Astrocyte of the spinal cord (primary cell): ENCODE measurements at regions not wholly inside any gene's neighbourhood (a gene's known extent, or its start where the extent isn't known, plus 50 kb on each side); places are given as distances from the start of the nearest gene placed in this dataset.

Experiments
- DNase-seq: peaks from one replicate; pipeline ENCODE4 v3.0.0; 2011; ENCODE audit warnings: low read depth, low spot score
- H3K4me3 ChIP-seq: 2 replicates; pipeline ENCODE4 v1.5.1; 2011; ENCODE audit warnings: low read depth, mild to moderate bottlenecking, low read length, moderate library complexity
- in situ Hi-C: cut with HindIII; loops from 2 replicates; pipeline ENCODE4 v1.10.0; 2017; ENCODE audit warnings: low sequenced_read_pairs
- TF ChIP-seq, protein P1 (sequence below): IDR thresholded peaks from 2 replicates; pipeline ENCODE4 v1.5.1; 2012; ENCODE audit warnings: low read depth, mild to moderate bottlenecking, low read length, inconsistent platforms

GRCh38 chr2:173580351-173580750 is 225.7 kb downstream of the CDCA7 start:
- no peak for DNase-seq
- TF ChIP-seq, protein P1, sequence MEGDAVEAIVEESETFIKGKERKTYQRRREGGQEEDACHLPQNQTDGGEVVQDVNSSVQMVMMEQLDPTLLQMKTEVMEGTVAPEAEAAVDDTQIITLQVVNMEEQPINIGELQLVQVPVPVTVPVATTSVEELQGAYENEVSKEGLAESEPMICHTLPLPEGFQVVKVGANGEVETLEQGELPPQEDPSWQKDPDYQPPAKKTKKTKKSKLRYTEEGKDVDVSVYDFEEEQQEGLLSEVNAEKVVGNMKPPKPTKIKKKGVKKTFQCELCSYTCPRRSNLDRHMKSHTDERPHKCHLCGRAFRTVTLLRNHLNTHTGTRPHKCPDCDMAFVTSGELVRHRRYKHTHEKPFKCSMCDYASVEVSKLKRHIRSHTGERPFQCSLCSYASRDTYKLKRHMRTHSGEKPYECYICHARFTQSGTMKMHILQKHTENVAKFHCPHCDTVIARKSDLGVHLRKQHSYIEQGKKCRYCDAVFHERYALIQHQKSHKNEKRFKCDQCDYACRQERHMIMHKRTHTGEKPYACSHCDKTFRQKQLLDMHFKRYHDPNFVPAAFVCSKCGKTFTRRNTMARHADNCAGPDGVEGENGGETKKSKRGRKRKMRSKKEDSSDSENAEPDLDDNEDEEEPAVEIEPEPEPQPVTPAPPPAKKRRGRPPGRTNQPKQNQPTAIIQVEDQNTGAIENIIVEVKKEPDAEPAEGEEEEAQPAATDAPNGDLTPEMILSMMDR, result no peak
- in situ Hi-C loops, result no loop called here

DNA sequence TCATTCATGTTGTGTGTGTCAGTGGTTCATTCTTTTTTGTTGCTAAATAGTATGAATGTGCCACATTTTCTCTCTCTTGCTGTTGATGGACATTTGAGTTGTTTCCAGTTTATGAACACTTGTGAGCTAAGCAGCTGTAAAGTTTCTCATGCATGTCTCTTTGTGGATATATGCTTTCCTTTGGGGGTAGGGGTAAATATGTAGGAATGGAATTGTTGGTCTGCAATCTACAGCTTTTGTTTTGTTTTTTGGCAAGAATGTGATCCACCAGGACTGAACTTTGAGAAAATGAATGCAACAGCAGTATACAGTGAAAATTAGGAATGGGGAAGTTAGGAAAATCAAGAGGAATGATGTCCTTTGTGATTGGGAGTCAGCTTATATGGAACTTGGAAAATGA is 226.3 kb downstream of the CDCA7 start:
- no peak overlapping the region for H3K4me3 ChIP-seq
- in situ Hi-C loops, result no loop called here
- no peak for DNase-seq
- TF ChIP-seq, protein P1, result no peak

More at GRCh38 chr2:173580351-173580750, 225.7 kb downstream of the CDCA7 start:
- H3K4me3 ChIP-seq, result no peak overlapping the region

GRCh38 chr2:173583196-173583595 is 228.5 kb downstream of the CDCA7 start:
- DNase-seq, result no peak
- in situ Hi-C loops, result no loop called here
- H3K4me3 ChIP-seq, result no peak overlapping the region
- TF ChIP-seq, protein P1, result no peak

DNA sequence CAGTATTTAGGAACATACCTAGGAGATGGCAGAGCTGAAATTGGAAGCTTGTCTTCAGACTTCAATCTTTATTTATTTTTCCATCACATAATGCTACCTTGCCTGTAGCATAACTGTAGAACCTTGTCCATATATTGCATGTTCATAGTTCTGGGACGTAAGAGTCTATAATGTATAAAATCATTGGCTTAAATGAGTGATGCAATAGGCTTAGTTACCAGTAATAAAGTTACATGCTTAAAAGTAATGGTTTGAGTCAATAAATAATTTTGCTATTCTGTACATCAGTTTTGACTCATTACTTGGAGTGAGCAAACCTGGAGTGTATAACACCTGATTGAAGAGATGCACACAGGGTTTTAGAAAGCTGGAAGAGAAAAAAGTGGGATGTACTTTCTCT is 229.3 kb downstream of the CDCA7 start:
- TF ChIP-seq, protein P1, result no peak
- DNase-seq, result no peak
- in situ Hi-C loops, result no loop called here
- no peak overlapping the region for H3K4me3 ChIP-seq

GRCh38 chr2:173584676-173585458 is 230.2 kb downstream of the CDCA7 start:
- DNase-seq, result no peak
- no peak overlapping the region for H3K4me3 ChIP-seq
- in situ Hi-C loops, result no loop called here
- TF ChIP-seq, protein P1, result no peak

DNA sequence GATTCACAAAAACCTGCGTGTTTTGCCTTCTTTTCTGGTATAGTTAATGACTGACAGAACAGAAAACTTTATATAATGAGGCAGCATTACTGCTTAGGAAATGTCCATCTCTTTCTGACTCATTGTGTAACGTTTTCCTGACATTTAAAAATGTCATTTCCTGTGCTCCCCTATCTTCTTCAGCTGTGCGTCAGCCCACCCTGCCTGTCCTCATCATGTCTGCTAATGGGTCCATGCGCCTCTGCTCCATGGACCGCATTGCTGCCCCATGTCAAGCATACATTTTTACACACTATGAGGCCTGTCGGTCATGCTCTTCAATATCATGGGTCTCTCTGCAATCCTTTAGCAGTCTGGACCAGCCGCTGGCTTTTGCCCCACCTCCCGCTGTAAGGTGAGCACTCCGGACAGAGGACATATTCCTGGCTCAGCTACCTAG is 234.3 kb downstream of the CDCA7 start:
- no peak for DNase-seq
- in situ Hi-C loops, result no loop called here
- TF ChIP-seq, protein P1, result no peak
- H3K4me3 ChIP-seq, result no peak overlapping the region
